Thoracic aorta (tissue), 2 donors: ENCODE measurements at regions not wholly inside any gene's neighbourhood (a gene's known extent, or its start where the extent isn't known, plus 50 kb on each side); places are given as distances from the start of the nearest gene placed in this dataset.

Source experiments
- ATAC-seq: fragments of 150-250 bp; one replicate; pipeline ENCODE4 v1.8.0; 2017; ENCODE audit warnings: low read depth; ENCODE audit not compliant: insufficient number of reproducible peaks, low FRiP score
- DNase-seq: peaks from one replicate; pipeline ENCODE4 v3.0.0-alpha.2; 2020; ENCODE audit warnings: low spot score
- H3K27ac ChIP-seq, 2 donors: fragments of 200-600 bp; sonication (generic); 1 replicate in 1 of 2; 2 replicates in 1 of 2; pipeline ENCODE4 v1.5.1; 2016; ENCODE audit warnings: mild to moderate bottlenecking in 2 of 2, moderate library complexity in 2 of 2
- H3K27me3 ChIP-seq: fragments of 200-600 bp; sonication (generic); replicated peaks from 2 replicates; pipeline ENCODE4 v1.6.0; 2016; ENCODE audit warnings: mild to moderate bottlenecking; ENCODE audit not compliant: insufficient read depth
- H3K36me3 ChIP-seq: fragments of 200-600 bp; sonication (generic); one replicate; pipeline ENCODE4 v1.5.1; 2016
- H3K4me1 ChIP-seq, 2 donors: fragments of 200-600 bp; sonication (generic); 1 replicate in 1 of 2; 2 replicates in 1 of 2; pipeline versions ENCODE4 v1.5.1 to v1.6.0; 2016; ENCODE audit warnings: low read depth in 2 of 2, mild to moderate bottlenecking in 1 of 2; ENCODE audit not compliant: control insufficient read depth in 1 of 2
- H3K4me3 ChIP-seq: fragments of 200-600 bp; sonication (generic); 2 replicates; pipeline ENCODE4 v1.5.1; 2016; ENCODE audit warnings: mild to moderate bottlenecking
- H3K9me3 ChIP-seq: fragments of 200-600 bp; sonication (generic); 2 replicates; pipeline ENCODE4 v1.5.1; 2016
- CTCF ChIP-seq: fragments of 200-600 bp; sonication (generic); IDR thresholded peaks from one replicate; pipeline ENCODE4 v1.5.1; 2019; ENCODE audit warnings: antibody characterized with exemption

GRCh38 chr3:181302960-181303359 lies 313.4 kb upstream of the DNAJC19 start:
- no peak for ATAC-seq

GRCh38 chr3:181300033-181300432 lies 310.5 kb upstream of the DNAJC19 start:
- Histone ChIP-seq H3K36me3 (no peaks in the 10 kb centered on the region), H3K4me1 (no peaks in the 10 kb centered on the region), H3K27me3 (no peaks in the 10 kb centered on the region), H3K27ac (no peak overlapping the region), H3K9me3 (no peaks in the 10 kb centered on the region), H3K4me3 (no peak overlapping the region)
- ATAC-seq (no peak), DNase-seq (no peak)
- no peak for TF ChIP-seq CTCF

More at GRCh38 chr3:181302960-181303359, 313.4 kb upstream of the DNAJC19 start:
- Histone ChIP-seq H3K27me3 (no peaks in the 10 kb centered on the region), H3K36me3 (no peaks in the 10 kb centered on the region), H3K4me3 (no peak overlapping the region), H3K27ac (no peak overlapping the region), H3K9me3 (no peaks in the 10 kb centered on the region), H3K4me1 (no peaks in the 10 kb centered on the region)
- no peak for DNase-seq
- no peak for TF ChIP-seq CTCF

- H3K27me3 ChIP-seq = no peaks in the 10 kb centered on the region
- no peaks in the 10 kb centered on the region for H3K36me3 ChIP-seq
- H3K9me3 ChIP-seq = no peaks in the 10 kb centered on the region
- no peak for TF ChIP-seq CTCF
- ATAC-seq (no peak), DNase-seq (no peak)
- no peak overlapping the region for H3K4me3 ChIP-seq
- H3K4me1 ChIP-seq = no peaks in the 10 kb centered on the region
- no peak overlapping the region for H3K27ac ChIP-seq
These were observed 308.9 kb upstream of the DNAJC19 start for GRCh38 chr3:181298421-181298820.

- Histone ChIP-seq H3K4me3 (no peak overlapping the region), H3K9me3 (no peaks in the 10 kb centered on the region), H3K27me3 (no peaks in the 10 kb centered on the region), H3K27ac (no peak overlapping the region), H3K36me3 (no peaks in the 10 kb centered on the region), H3K4me1 (no peaks in the 10 kb centered on the region)
- no peak for DNase-seq
- TF ChIP-seq CTCF = no peak
- ATAC-seq = no peak
These were observed 303.4 kb upstream of the DNAJC19 start for GRCh38 chr3:181292984-181293383.

GRCh38 chr3:181290941-181291340 lies 301.4 kb upstream of the DNAJC19 start:
- no peak for DNase-seq
- Histone ChIP-seq H3K9me3 (no peaks in the 10 kb centered on the region), H3K27me3 (no peaks in the 10 kb centered on the region), H3K27ac (no peak overlapping the region), H3K36me3 (no peaks in the 10 kb centered on the region), H3K4me1 (no peaks in the 10 kb centered on the region), H3K4me3 (no peak overlapping the region)
- TF ChIP-seq CTCF = no peak
- ATAC-seq = no peak
